HFFc6 (cell line): ENCODE measurements at regions not wholly inside any gene's neighbourhood (a gene's known extent, or its start where the extent isn't known, plus 50 kb on each side); places are given as distances from the start of the nearest gene placed in this dataset.

Experiments
- DNase-seq: peaks from one replicate; pipeline ENCODE4 v3.0.0-alpha.2; 2018
- H3K27ac Mint-ChIP-seq: 2 replicates; pipeline ENCODE4 v1.8.0; 2020; ENCODE audit warnings: mild to moderate bottlenecking, mixed read lengths
- H3K27me3 Mint-ChIP-seq: 2 replicates; pipeline ENCODE4 v1.8.0; 2021; ENCODE audit warnings: mild to moderate bottlenecking, moderate library complexity, mixed read lengths; ENCODE audit not compliant: insufficient read depth
- H3K36me3 Mint-ChIP-seq: 2 replicates; pipeline ENCODE4 v1.8.0; 2021; ENCODE audit warnings: low read depth, mixed read lengths
- H3K4me1 Mint-ChIP-seq: 2 replicates; pipeline ENCODE4 v1.8.0; 2020; ENCODE audit warnings: low read depth, mixed read lengths
- H3K4me3 Mint-ChIP-seq: 2 replicates; pipeline ENCODE4 v1.8.0; 2020; ENCODE audit warnings: mild to moderate bottlenecking, moderate library complexity, mixed read lengths
- H3K9me3 Mint-ChIP-seq: 2 replicates; pipeline ENCODE4 v1.8.0; 2020; ENCODE audit warnings: mild to moderate bottlenecking, mixed read lengths
- CTCF ChIP-seq: fragments of 200-600 bp; sonication (generic); IDR thresholded peaks from 2 replicates; pipeline ENCODE4 v1.5.0; 2021; ENCODE audit warnings: antibody characterized with exemption, mild to moderate bottlenecking

DNA sequence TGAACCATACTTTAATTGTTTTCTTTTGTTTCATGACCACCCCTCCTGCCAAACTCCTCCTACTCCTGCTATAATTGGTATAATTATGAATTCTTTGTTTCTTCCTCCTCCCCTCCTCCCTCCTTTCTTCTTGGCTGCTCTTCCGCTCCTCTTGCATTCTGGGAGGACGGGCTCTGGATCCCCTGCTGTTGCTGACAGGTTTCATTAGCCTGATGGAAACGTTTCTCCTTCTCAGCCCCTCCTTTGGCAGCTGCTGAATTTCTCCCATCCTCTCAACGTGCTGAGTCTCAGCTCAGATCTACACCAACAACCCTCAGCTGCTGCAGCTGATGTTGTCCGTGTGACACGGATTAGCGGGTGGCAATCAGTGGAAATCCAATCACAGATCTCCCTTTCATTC is 97.1 kb upstream of the UBAC2 start:
- H3K27me3 Mint-ChIP-seq: peaks cover 8% of the 10 kb centered on the region
- DNase-seq: no peak
- no peak for TF ChIP-seq CTCF
- H3K9me3 Mint-ChIP-seq: no peaks in the 10 kb centered on the region
- H3K4me1 Mint-ChIP-seq: no peaks in the 10 kb centered on the region
- no peak overlapping the region for H3K27ac Mint-ChIP-seq
- H3K4me3 Mint-ChIP-seq: no peak overlapping the region
- H3K36me3 Mint-ChIP-seq: no peaks in the 10 kb centered on the region

GRCh38 chr13:99104396-99104795 is 96.3 kb upstream of the UBAC2 start:
- Mint-ChIP-seq H3K4me1 (no peaks in the 10 kb centered on the region), H3K27me3 (peaks cover 8% of the 10 kb centered on the region), H3K36me3 (no peaks in the 10 kb centered on the region), H3K27ac (no peak overlapping the region), H3K9me3 (no peaks in the 10 kb centered on the region), H3K4me3 (no peak overlapping the region)
- DNase-seq: no peak
- TF ChIP-seq CTCF: no peak

DNA sequence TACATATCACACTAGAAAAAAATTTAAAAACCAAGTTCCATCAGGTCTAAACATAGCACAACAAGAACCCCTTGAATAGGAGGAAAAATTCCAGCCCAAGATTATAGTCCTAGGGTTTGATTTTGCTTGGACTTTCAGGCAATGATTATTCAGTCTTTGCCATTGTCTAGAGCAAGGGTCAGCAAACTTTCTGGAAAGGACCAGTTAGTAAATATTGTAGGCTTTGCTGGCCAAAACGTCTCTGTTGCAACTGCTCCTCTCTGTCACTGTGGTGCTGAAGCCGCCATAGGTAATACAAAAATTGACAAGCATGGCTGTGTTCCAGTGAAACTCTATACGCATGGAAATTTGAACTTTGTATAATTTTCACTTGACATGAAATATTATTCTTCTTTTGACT is 95.5 kb upstream of the UBAC2 start:
- Mint-ChIP-seq H3K4me1 (no peaks in the 10 kb centered on the region), H3K36me3 (no peaks in the 10 kb centered on the region), H3K4me3 (no peak overlapping the region), H3K27ac (no peak overlapping the region), H3K9me3 (no peaks in the 10 kb centered on the region), H3K27me3 (peaks cover 6% of the 10 kb centered on the region)
- TF ChIP-seq CTCF: no peak
- no peak for DNase-seq

GRCh38 chr13:99113351-99113750 is 87.3 kb upstream of the UBAC2 start:
- Mint-ChIP-seq H3K9me3 (no peaks in the 10 kb centered on the region), H3K4me1 (no peaks in the 10 kb centered on the region), H3K36me3 (no peaks in the 10 kb centered on the region), H3K27me3 (peaks cover 9% of the 10 kb centered on the region), H3K4me3 (no peak overlapping the region), H3K27ac (no peak overlapping the region)
- DNase-seq: no peak
- no peak for TF ChIP-seq CTCF

- Mint-ChIP-seq H3K4me1 (peaks cover 6% of the 10 kb centered on the region; the same call in 1 of the 2 replicates), H3K27me3 (peaks cover 9% of the 10 kb centered on the region), H3K27ac (no peak overlapping the region), H3K9me3 (no peaks in the 10 kb centered on the region), H3K4me3 (no peak overlapping the region), H3K36me3 (no peaks in the 10 kb centered on the region)
- DNase-seq: no peak
- TF ChIP-seq CTCF: no peak
Measured at GRCh38 chr13:99118179-99118578, 82.5 kb upstream of the UBAC2 start.

DNA sequence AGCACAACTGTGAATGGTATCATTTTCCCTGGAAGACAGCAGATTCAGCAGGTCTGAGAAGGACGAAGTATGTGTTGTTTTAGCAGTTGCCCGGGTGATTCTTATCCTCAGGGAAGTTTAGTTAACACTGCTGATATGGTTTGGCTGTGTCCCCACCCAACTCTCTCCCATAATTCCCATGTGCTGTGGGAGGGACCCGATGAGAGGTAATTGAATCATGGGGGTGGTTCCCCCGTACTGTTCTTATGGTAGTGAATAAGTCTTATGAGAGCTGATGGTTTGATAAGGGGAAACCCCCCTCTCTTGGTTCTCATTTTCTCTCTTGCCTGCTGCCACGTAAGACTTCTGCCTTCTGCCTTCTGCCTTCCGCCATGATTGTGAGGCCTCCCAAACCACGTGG is 81.0 kb upstream of the UBAC2 start:
- Mint-ChIP-seq H3K4me3 (no peak overlapping the region), H3K27ac (no peak overlapping the region), H3K27me3 (peaks cover 9% of the 10 kb centered on the region), H3K4me1 (peaks cover 20% of the 10 kb centered on the region), H3K9me3 (no peaks in the 10 kb centered on the region), H3K36me3 (no peaks in the 10 kb centered on the region)
- no peak for DNase-seq
- TF ChIP-seq CTCF: no peak
